ENCODE measurements at regions not wholly inside any gene's neighbourhood (a gene's known extent, or its start where the extent isn't known, plus 50 kb on each side); places are given as distances from the start of the nearest gene placed in this dataset.

GRCh38 chr5:57685516-57686255, 203.1 kb upstream of the ACTBL2 start:
- TF ChIP-seq CTCF (IDR thresholded peaks at IDR 0.05; ENCODE audit: low read length) (no peak), EZH2 (optimal IDR thresholded peaks at IDR 0.05; ENCODE audit: low read depth, low read length) (no peak), EZH2phosphoT487 (IDR thresholded peaks at IDR 0.05; ENCODE audit: low read length) (no peak)

All from MM.1S (cell line).